Osteoblast (primary cell): ENCODE measurements at regions not wholly inside any gene's neighbourhood (a gene's known extent, or its start where the extent isn't known, plus 50 kb on each side); places are given as distances from the start of the nearest gene placed in this dataset.

Experiments used
- DNase-seq: peaks from one replicate; pipeline ENCODE4 v3.0.0; 2011; ENCODE audit warnings: low spot score, mixed read lengths; ENCODE audit not compliant: insufficient read length; ENCODE audit errors: missing footprints
- H2AFZ ChIP-seq: 2 replicates; pipeline ENCODE4 v1.6.0; 2011; ENCODE audit warnings: mild to moderate bottlenecking, low read length
- H3K27ac ChIP-seq: 2 replicates; pipeline ENCODE4 v1.5.1; 2011; ENCODE audit warnings: mild to moderate bottlenecking, low read depth, low read length, moderate library complexity
- H3K27me3 ChIP-seq: 2 replicates; pipeline ENCODE4 v1.6.0; 2012; ENCODE audit warnings: mild to moderate bottlenecking, control low read depth, inconsistent platforms, low read length, moderate library complexity; ENCODE audit not compliant: insufficient read depth
- H3K36me3 ChIP-seq: 2 replicates; pipeline ENCODE4 v1.5.1; 2011; ENCODE audit warnings: mild to moderate bottlenecking, low read length, control low read depth, moderate library complexity; ENCODE audit not compliant: insufficient read depth
- H3K4me1 ChIP-seq: 2 replicates; pipeline ENCODE4 v1.5.1; 2011; ENCODE audit warnings: mild to moderate bottlenecking, low read length, control low read depth, moderate library complexity; ENCODE audit not compliant: insufficient read depth
- H3K4me2 ChIP-seq: 2 replicates; pipeline ENCODE4 v1.6.0; 2011; ENCODE audit warnings: mild to moderate bottlenecking, low read length; ENCODE audit not compliant: insufficient read depth
- H3K4me3 ChIP-seq: fragments of 200-600 bp; sonication (generic); 3 replicates; pipeline ENCODE4 v1.5.1; 2012; ENCODE audit warnings: mild to moderate bottlenecking, low read length, inconsistent platforms; ENCODE audit not compliant: insufficient read depth
- H3K79me2 ChIP-seq: 2 replicates; pipeline ENCODE4 v1.6.0; 2012; ENCODE audit warnings: mild to moderate bottlenecking, low read length, control low read depth, inconsistent platforms; ENCODE audit not compliant: insufficient read depth
- H3K9me3 ChIP-seq: 2 replicates; pipeline ENCODE4 v1.5.1; 2011; ENCODE audit warnings: low read depth, low read length, control low read depth
- H4K20me1 ChIP-seq: 2 replicates; pipeline ENCODE4 v1.6.0; 2012; ENCODE audit warnings: mild to moderate bottlenecking, low read length, control low read depth; ENCODE audit not compliant: insufficient read depth
- TF ChIP-seq, protein P1 (sequence below): IDR thresholded peaks from 2 replicates; pipeline ENCODE4 v1.5.1; 2011; ENCODE audit warnings: mild to moderate bottlenecking, low read depth, low read length, moderate library complexity; ENCODE audit errors: extremely low read depth

DNA sequence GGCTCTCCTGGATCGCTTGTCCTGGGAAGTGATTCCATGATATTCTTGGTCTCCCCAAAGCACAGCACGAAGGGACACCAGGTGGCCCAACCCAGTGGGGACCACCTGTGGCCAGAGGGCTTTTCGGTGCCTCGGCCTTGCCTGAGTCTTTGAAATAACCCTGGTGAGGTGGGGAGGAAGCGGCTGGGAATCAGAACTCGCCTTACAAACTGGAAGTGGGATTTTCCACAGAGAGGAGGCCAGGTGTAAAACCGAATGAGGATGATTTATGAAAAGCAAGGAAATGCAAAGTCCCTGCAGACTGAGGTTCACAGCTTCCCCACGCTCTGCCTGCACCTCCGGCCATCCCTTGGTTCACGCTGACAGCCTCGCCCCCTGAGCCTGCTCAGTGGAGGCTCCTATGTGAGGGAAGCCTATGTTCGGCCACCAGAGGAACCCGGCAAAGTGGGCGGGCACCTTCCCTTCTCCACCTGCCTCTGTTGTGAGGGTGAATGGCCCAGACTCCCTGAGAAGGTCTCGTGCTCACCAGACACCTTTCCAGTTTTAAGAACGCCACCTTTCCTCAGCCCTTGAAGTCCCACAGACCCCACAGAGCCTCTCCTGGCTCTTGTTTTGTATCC is 133.8 kb upstream of the CST7 start:
- Histone ChIP-seq H3K27ac (no peak overlapping the region), H3K4me1 (no peaks in the 10 kb centered on the region), H3K4me2 (no peak overlapping the region), H3K9me3 (no peaks in the 10 kb centered on the region), H4K20me1 (no peaks in the 10 kb centered on the region), H3K36me3 (no peaks in the 10 kb centered on the region), H2AFZ (no peak overlapping the region), H3K4me3 (no peak overlapping the region), H3K27me3 (no peaks in the 10 kb centered on the region), H3K79me2 (no peaks in the 10 kb centered on the region)
- TF ChIP-seq, protein P1, sequence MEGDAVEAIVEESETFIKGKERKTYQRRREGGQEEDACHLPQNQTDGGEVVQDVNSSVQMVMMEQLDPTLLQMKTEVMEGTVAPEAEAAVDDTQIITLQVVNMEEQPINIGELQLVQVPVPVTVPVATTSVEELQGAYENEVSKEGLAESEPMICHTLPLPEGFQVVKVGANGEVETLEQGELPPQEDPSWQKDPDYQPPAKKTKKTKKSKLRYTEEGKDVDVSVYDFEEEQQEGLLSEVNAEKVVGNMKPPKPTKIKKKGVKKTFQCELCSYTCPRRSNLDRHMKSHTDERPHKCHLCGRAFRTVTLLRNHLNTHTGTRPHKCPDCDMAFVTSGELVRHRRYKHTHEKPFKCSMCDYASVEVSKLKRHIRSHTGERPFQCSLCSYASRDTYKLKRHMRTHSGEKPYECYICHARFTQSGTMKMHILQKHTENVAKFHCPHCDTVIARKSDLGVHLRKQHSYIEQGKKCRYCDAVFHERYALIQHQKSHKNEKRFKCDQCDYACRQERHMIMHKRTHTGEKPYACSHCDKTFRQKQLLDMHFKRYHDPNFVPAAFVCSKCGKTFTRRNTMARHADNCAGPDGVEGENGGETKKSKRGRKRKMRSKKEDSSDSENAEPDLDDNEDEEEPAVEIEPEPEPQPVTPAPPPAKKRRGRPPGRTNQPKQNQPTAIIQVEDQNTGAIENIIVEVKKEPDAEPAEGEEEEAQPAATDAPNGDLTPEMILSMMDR = no peak
- DNase-seq = peak; percentile 18

DNA sequence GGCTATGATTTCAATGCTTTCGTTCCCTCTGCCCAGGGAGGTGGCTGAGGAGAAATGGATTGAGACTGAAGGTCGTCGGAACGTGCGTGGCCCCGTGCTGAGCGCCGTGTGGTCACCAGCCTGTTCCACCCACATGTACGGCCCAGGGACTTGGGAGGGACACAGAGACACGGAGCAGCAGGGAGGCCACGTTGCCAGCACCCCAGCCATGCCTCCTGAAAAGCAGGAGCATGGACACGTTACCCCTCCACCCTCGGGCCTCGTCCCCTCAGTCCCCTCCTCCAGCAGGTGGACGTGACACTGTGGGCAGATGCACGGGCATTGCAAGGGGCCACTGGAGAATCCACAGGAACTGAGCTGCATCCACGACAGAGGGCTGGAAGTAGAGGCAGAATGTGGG is 133.1 kb upstream of the CST7 start:
- Histone ChIP-seq H3K27ac (no peak overlapping the region), H3K4me3 (no peak overlapping the region), H3K4me1 (no peaks in the 10 kb centered on the region), H2AFZ (no peak overlapping the region), H3K27me3 (no peaks in the 10 kb centered on the region), H4K20me1 (no peaks in the 10 kb centered on the region), H3K4me2 (no peak overlapping the region), H3K36me3 (no peaks in the 10 kb centered on the region), H3K79me2 (no peaks in the 10 kb centered on the region), H3K9me3 (no peaks in the 10 kb centered on the region)
- DNase-seq = peak; percentile 55
- TF ChIP-seq, protein P1 = no peak

DNA sequence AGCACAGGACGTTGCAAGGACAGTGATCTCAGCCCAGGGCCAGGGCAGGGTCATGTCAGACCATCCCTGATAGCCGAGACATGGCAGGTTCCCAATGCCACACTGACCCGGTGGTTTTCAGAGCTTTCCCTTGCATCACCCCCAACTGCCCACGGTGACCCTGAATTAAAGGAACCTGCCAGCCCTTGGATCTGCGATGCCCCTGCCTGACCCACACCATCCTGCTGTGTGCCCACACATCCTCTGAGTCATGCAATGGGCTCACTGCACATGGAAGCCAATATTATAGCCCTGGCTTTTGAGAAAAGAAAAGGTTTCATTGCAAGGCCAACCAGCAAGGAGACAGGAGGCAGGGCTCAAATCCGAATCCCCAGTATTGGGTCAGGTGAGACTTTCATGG is 132.6 kb upstream of the CST7 start:
- Histone ChIP-seq H3K4me3 (no peak overlapping the region), H2AFZ (no peak overlapping the region), H3K79me2 (no peaks in the 10 kb centered on the region), H3K9me3 (no peaks in the 10 kb centered on the region), H4K20me1 (no peaks in the 10 kb centered on the region), H3K36me3 (no peaks in the 10 kb centered on the region), H3K27me3 (no peaks in the 10 kb centered on the region), H3K4me2 (no peak overlapping the region), H3K4me1 (no peaks in the 10 kb centered on the region), H3K27ac (no peak overlapping the region)
- peak; percentile 50 for DNase-seq
- TF ChIP-seq, protein P1 = no peak

DNA sequence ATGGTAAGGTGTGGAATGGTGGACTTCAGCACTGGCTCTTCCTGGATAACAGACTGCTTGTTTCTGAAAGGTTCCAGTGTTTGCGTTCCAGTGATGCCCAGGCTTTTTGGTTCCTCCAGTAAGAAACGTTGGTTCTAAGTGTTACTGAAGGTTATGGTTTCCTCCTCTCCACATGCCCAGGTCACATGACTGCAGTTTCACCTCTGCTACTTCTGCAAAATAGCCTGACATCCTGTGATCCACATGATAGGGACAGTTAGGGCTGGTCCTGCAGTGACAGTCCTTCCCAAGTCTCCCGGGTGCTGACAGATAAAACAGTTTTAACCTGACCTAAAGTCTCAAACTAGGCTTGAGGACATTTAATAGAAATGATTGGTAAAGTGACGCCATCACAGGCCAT is 132.2 kb upstream of the CST7 start:
- Histone ChIP-seq H4K20me1 (no peaks in the 10 kb centered on the region), H3K27me3 (no peaks in the 10 kb centered on the region), H3K36me3 (no peaks in the 10 kb centered on the region), H3K9me3 (no peaks in the 10 kb centered on the region), H3K27ac (no peak overlapping the region), H3K4me1 (no peaks in the 10 kb centered on the region), H3K79me2 (no peaks in the 10 kb centered on the region), H3K4me3 (no peak overlapping the region), H3K4me2 (no peak overlapping the region), H2AFZ (no peak overlapping the region)
- TF ChIP-seq, protein P1 = no peak
- DNase-seq = peak; percentile 74
